Activated CD8-positive, alpha-beta T cell treated with anti-CD3 and anti-CD28 coated beads for 36 hours (primary cell): ENCODE measurements at regions not wholly inside any gene's neighbourhood (a gene's known extent, or its start where the extent isn't known, plus 50 kb on each side); places are given as distances from the start of the nearest gene placed in this dataset.

ENCODE experiments used
- ATAC-seq: fragments of 200-7000 bp; cut with Tn5 transposase; one replicate; pipeline ENCODE4 v1.10.0; 2021; ENCODE audit warnings: mild to moderate bottlenecking, moderate library complexity
- CTCF ChIA-PET: fragments of 350-600 bp; sonication (Branson Sonifier 250); formaldehyde crosslinking; loops from one replicate; lab custom pipeline; 2021; ENCODE audit warnings: antibody characterized with exemption; lab: Charles Lee
- POLR2A ChIA-PET: fragments of 350-600 bp; sonication (Branson Sonifier 250); formaldehyde crosslinking; loops from one replicate; lab custom pipeline; 2021; ENCODE audit warnings: antibody characterized with exemption; lab: Charles Lee
- DNase-seq: peaks from one replicate; pipeline ENCODE4 v3.0.0-alpha.2; 2020
- H3K27ac Mint-ChIP-seq: one replicate; pipeline ENCODE4 v1.8.0; 2021; ENCODE audit warnings: mild to moderate bottlenecking, mixed read lengths
- H3K27me3 Mint-ChIP-seq: one replicate; pipeline ENCODE4 v1.8.0; 2021; ENCODE audit warnings: mixed read lengths
- H3K36me3 Mint-ChIP-seq: one replicate; pipeline ENCODE4 v1.8.0; 2021; ENCODE audit warnings: low read depth, mixed read lengths
- H3K4me1 Mint-ChIP-seq: one replicate; pipeline ENCODE4 v1.8.0; 2021; ENCODE audit warnings: low read depth, mixed read lengths
- H3K4me3 Mint-ChIP-seq: one replicate; pipeline ENCODE4 v1.8.0; 2021; ENCODE audit warnings: mild to moderate bottlenecking, moderate library complexity, mixed read lengths
- H3K9me3 Mint-ChIP-seq: one replicate; pipeline ENCODE4 v1.8.0; 2021; ENCODE audit warnings: mixed read lengths
- CTCF ChIP-seq: fragments of 200-600 bp; IDR thresholded peaks from one replicate; pipeline ENCODE4 v1.8.0; 2022; ENCODE audit warnings: antibody characterized with exemption, mild to moderate bottlenecking
- intact Hi-C: fragments of 100-400 bp; cut with micrococcal nuclease; formaldehyde crosslinking; loops from one replicate; pipeline ENCODE4 v1.10.0; 2022

- POLR2A ChIA-PET = no interaction called here
- DNase-seq (no peak), ATAC-seq (no peak)
- Mint-ChIP-seq H3K4me1 (no peaks in the 10 kb centered on the region), H3K27ac (no peak overlapping the region), H3K27me3 (no peaks in the 10 kb centered on the region), H3K4me3 (no peak overlapping the region), H3K9me3 (peaks cover 4% of the 10 kb centered on the region), H3K36me3 (no peaks in the 10 kb centered on the region)
- CTCF ChIA-PET = no interaction called here
- intact Hi-C loops = no loop called here
- TF ChIP-seq CTCF = no peak
Observed at GRCh38 chrX:82029571-82030218, 827.8 kb downstream of the SH3BGRL start.

- Mint-ChIP-seq H3K4me3 (no peak overlapping the region), H3K27ac (no peak overlapping the region), H3K4me1 (no peaks in the 10 kb centered on the region), H3K36me3 (no peaks in the 10 kb centered on the region), H3K9me3 (peaks cover 4% of the 10 kb centered on the region), H3K27me3 (no peaks in the 10 kb centered on the region)
- POLR2A ChIA-PET = no interaction called here
- intact Hi-C loops = no loop called here
- CTCF ChIA-PET = no interaction called here
- TF ChIP-seq CTCF = no peak
- no peak for DNase-seq
- ATAC-seq = no peak
Observed at GRCh38 chrX:82031250-82031649, 829.3 kb downstream of the SH3BGRL start.

GRCh38 chrX:82038793-82039192 is 836.9 kb downstream of the SH3BGRL start:
- no peak for TF ChIP-seq CTCF
- no peaks in the 10 kb centered on the region for H3K4me1 Mint-ChIP-seq
- no peaks in the 10 kb centered on the region for H3K9me3 Mint-ChIP-seq
- no peak overlapping the region for H3K27ac Mint-ChIP-seq
- DNase-seq = no peak
- POLR2A ChIA-PET = no interaction called here
- intact Hi-C loops = no loop called here
- no peaks in the 10 kb centered on the region for H3K36me3 Mint-ChIP-seq
- H3K27me3 Mint-ChIP-seq = no peaks in the 10 kb centered on the region
- no peak for ATAC-seq
- no peak overlapping the region for H3K4me3 Mint-ChIP-seq
- CTCF ChIA-PET = no interaction called here

GRCh38 chrX:82041034-82041433 is 839.1 kb downstream of the SH3BGRL start:
- H3K36me3 Mint-ChIP-seq = no peaks in the 10 kb centered on the region
- ATAC-seq (no peak), DNase-seq (no peak)
- no peaks in the 10 kb centered on the region for H3K9me3 Mint-ChIP-seq
- no peak overlapping the region for H3K4me3 Mint-ChIP-seq
- CTCF ChIA-PET = no interaction called here
- no peak for TF ChIP-seq CTCF
- POLR2A ChIA-PET = no interaction called here
- no peaks in the 10 kb centered on the region for H3K27me3 Mint-ChIP-seq
- no peak overlapping the region for H3K27ac Mint-ChIP-seq
- intact Hi-C loops = no loop called here
- H3K4me1 Mint-ChIP-seq = no peaks in the 10 kb centered on the region

GRCh38 chrX:82058728-82059127 is 856.8 kb downstream of the SH3BGRL start:
- no peaks in the 10 kb centered on the region for H3K27me3 Mint-ChIP-seq
- no peaks in the 10 kb centered on the region for H3K36me3 Mint-ChIP-seq
- ChIA-PET CTCF (no interaction called here), POLR2A (no interaction called here)
- H3K4me3 Mint-ChIP-seq = no peak overlapping the region
- H3K27ac Mint-ChIP-seq = no peak overlapping the region
- H3K9me3 Mint-ChIP-seq = no peaks in the 10 kb centered on the region
- H3K4me1 Mint-ChIP-seq = no peaks in the 10 kb centered on the region
- intact Hi-C loops = no loop called here
- ATAC-seq = no peak
- DNase-seq = no peak
- no peak for TF ChIP-seq CTCF
